H1 (cell line): ENCODE measurements at regions not wholly inside any gene's neighbourhood (a gene's known extent, or its start where the extent isn't known, plus 50 kb on each side); places are given as distances from the start of the nearest gene placed in this dataset.

Experiments
- CTCF ChIA-PET: fragments of 300-600 bp; sonication (Branson Sonifier 250); formaldehyde crosslinking; loops from one replicate; lab custom pipeline; 2021; ENCODE audit not compliant: partially characterized antibody; lab: Charles Lee
- POLR2A ChIA-PET: fragments of 300-600 bp; sonication (Branson Sonifier 250); formaldehyde crosslinking; loops from one replicate; lab custom pipeline; 2021; ENCODE audit warnings: inconsistent platforms; ENCODE audit not compliant: partially characterized antibody; lab: Charles Lee
- DNase-seq, 2 experiments: peaks; one replicate each; pipeline versions ENCODE4 v3.0.0 to v3.0.0-alpha.2; 2010 to 2022; ENCODE audit warnings: low spot score in 2 of 2, low read depth in 1 of 2, mixed read lengths in 1 of 2
- FAIRE-seq: peaks from 2 replicates; lab custom pipeline; 2011; peaks lifted over from hg19 to GRCh38; lab: Jason Lieb, UNC
- H2AFZ ChIP-seq: 2 replicates; pipeline ENCODE4 v1.8.1; 2012; ENCODE audit warnings: low read length, inconsistent platforms
- H2AK5ac ChIP-seq: 2 replicates; pipeline ENCODE4 v1.6.1; 2013; ENCODE audit warnings: low read depth, low read length
- H2BK120ac ChIP-seq: replicated peaks from 2 replicates; pipeline ENCODE3; 2013; ENCODE audit warnings: low read depth, low read length, inconsistent platforms
- H2BK12ac ChIP-seq: 2 replicates; pipeline ENCODE4 v1.6.1; 2013; ENCODE audit warnings: low read depth, low read length
- H2BK15ac ChIP-seq: 2 replicates; pipeline ENCODE4 v1.6.1; 2013; ENCODE audit warnings: low read length
- H2BK20ac ChIP-seq: 2 replicates; pipeline ENCODE4 v1.6.1; 2013; ENCODE audit warnings: low read length
- H2BK5ac ChIP-seq: 2 replicates; pipeline ENCODE4 v1.6.1; 2013; ENCODE audit warnings: low read depth, low read length
- H3K14ac ChIP-seq: 2 replicates; pipeline ENCODE4 v1.6.1; 2013; ENCODE audit warnings: inconsistent platforms; ENCODE audit not compliant: insufficient read length
- H3K18ac ChIP-seq: 2 replicates; pipeline ENCODE4 v1.6.1; 2013; ENCODE audit warnings: low read length; ENCODE audit errors: extremely low read depth
- H3K23ac ChIP-seq: 2 replicates; pipeline ENCODE4 v1.6.1; 2013; ENCODE audit warnings: inconsistent platforms; ENCODE audit not compliant: insufficient read length
- H3K23me2 ChIP-seq: 2 replicates; pipeline ENCODE4 v1.6.1; 2013; ENCODE audit warnings: low read depth, low read length
- H3K27ac ChIP-seq: 2 replicates; pipeline ENCODE4 v1.6.1; 2011; ENCODE audit warnings: low read depth, low read length, inconsistent platforms
- H3K27me3 ChIP-seq, 4 experiments: replicated peaks in 1 of 4; 1 replicate in 1 of 4; 2 replicates in 3 of 4; pipeline versions ENCODE4 v1.6.1 to v1.8.1; 2011 to 2013; ENCODE audit warnings: low read length in 3 of 4, mild to moderate bottlenecking in 3 of 4, inconsistent platforms in 2 of 4, mixed read lengths in 2 of 4, moderate library complexity in 1 of 4; ENCODE audit not compliant: control insufficient read depth in 3 of 4, insufficient read depth in 3 of 4; ENCODE audit errors: extremely low read depth in 1 of 4
- H3K36me3 ChIP-seq, 4 experiments: 2 replicates each; pipeline versions ENCODE4 v1.6.1 to v1.8.1; 2011 to 2013; ENCODE audit warnings: mild to moderate bottlenecking in 4 of 4, low read length in 3 of 4, moderate library complexity in 2 of 4, control low read depth in 1 of 4, inconsistent platforms in 1 of 4; ENCODE audit not compliant: insufficient read depth in 4 of 4, control insufficient read depth in 2 of 4
- H3K4ac ChIP-seq: replicated peaks from 2 replicates; pipeline ENCODE3; 2013; ENCODE audit warnings: low read length, low read depth, mixed read lengths, inconsistent platforms; ENCODE audit not compliant: insufficient read length
- H3K4me1 ChIP-seq, 4 experiments: replicated peaks in 1 of 4; 1 replicate in 1 of 4; 2 replicates in 3 of 4; pipeline versions ENCODE4 v1.6.1 to v1.8.1; 2011 to 2013; ENCODE audit warnings: low read length in 3 of 4, inconsistent platforms in 2 of 4, mixed read lengths in 1 of 4; ENCODE audit not compliant: insufficient read depth in 4 of 4, control insufficient read depth in 3 of 4
- H3K4me2 ChIP-seq, 2 experiments: 2 replicates each; pipeline versions ENCODE4 v1.6.1 to v1.8.1; 2011 to 2013; ENCODE audit warnings: low read depth in 2 of 2, low read length in 2 of 2, control low read depth in 1 of 2, inconsistent platforms in 1 of 2, mild to moderate bottlenecking in 1 of 2; ENCODE audit not compliant: insufficient read depth in 1 of 2
- H3K4me3 ChIP-seq, 4 experiments: fragments of 200-600, 300-600 bp in 1 of 4; sonication (generic), shearing (Covaris generic), sonication (Bioruptor Twin) in 1 of 4; 2 replicates each; pipeline versions ENCODE4 v1.5.1 to v1.8.1; 2011 to 2016; ENCODE audit warnings: low read length in 4 of 4, low read depth in 3 of 4, control low read depth in 2 of 4, inconsistent platforms in 2 of 4, mild to moderate bottlenecking in 2 of 4, mixed read lengths in 1 of 4, moderate library complexity in 1 of 4; ENCODE audit not compliant: insufficient read depth in 2 of 4; ENCODE audit errors: extremely low read depth in 1 of 4
- H3K56ac ChIP-seq: replicated peaks from 2 replicates; pipeline ENCODE3; 2013; ENCODE audit warnings: low read depth, mild to moderate bottlenecking, mixed read lengths, low read length, inconsistent platforms; ENCODE audit not compliant: insufficient read length
- H3K79me1 ChIP-seq: 2 replicates; pipeline ENCODE4 v1.6.1; 2013; ENCODE audit warnings: low read depth, low read length, control low read depth
- H3K79me2 ChIP-seq, 2 experiments: 2 replicates each; pipeline versions ENCODE4 v1.6.1 to v1.8.1; 2012 to 2013; ENCODE audit warnings: low read length in 2 of 2, mild to moderate bottlenecking in 2 of 2, inconsistent platforms in 1 of 2; ENCODE audit not compliant: insufficient read depth in 2 of 2, control insufficient read depth in 1 of 2
- H3K9ac ChIP-seq, 4 experiments: replicated peaks in 1 of 4; 1 replicate in 1 of 4; 2 replicates in 3 of 4; pipeline versions ENCODE4 v1.6.1 to v1.8.1; 2011 to 2013; ENCODE audit warnings: low read depth in 3 of 4, low read length in 3 of 4, control low read depth in 2 of 4, mild to moderate bottlenecking in 2 of 4, moderate library complexity in 2 of 4, inconsistent platforms in 1 of 4; ENCODE audit errors: extremely low read depth in 1 of 4
- H3K9me3 ChIP-seq, 2 experiments: 2 replicates each; pipeline versions ENCODE4 v1.6.1 to v1.8.1; 2012 to 2013; ENCODE audit warnings: mild to moderate bottlenecking in 2 of 2, moderate library complexity in 2 of 2, control low read depth in 1 of 2, inconsistent platforms in 1 of 2, low read depth in 1 of 2, low read length in 1 of 2, mixed read lengths in 1 of 2; ENCODE audit not compliant: insufficient read depth in 2 of 2
- H4K20me1 ChIP-seq, 2 experiments: replicated peaks in 1 of 2; 2 replicates each; pipeline versions ENCODE3 to v1.8.1; 2011 to 2013; ENCODE audit warnings: inconsistent platforms in 2 of 2, low read length in 2 of 2, mild to moderate bottlenecking in 1 of 2; ENCODE audit not compliant: insufficient read depth in 2 of 2, control insufficient read depth in 1 of 2
- H4K5ac ChIP-seq: 2 replicates; pipeline ENCODE4 v1.6.1; 2013; ENCODE audit warnings: low read length, low read depth, mixed read lengths, inconsistent platforms; ENCODE audit not compliant: insufficient read length
- H4K8ac ChIP-seq: 2 replicates; pipeline ENCODE4 v1.8.0; 2013; ENCODE audit warnings: mild to moderate bottlenecking, moderate library complexity, low read length, inconsistent platforms; ENCODE audit not compliant: insufficient read depth; ENCODE audit errors: extremely low read depth
- H4K91ac ChIP-seq: replicated peaks from 2 replicates; pipeline ENCODE3; 2013; ENCODE audit warnings: low read length, mixed read lengths, inconsistent platforms; ENCODE audit not compliant: insufficient read length
- ASH2L ChIP-seq: fragments of 200-600, 300-600 bp; sonication (generic); IDR thresholded peaks from one replicate; pipeline ENCODE4 v1.7.1; 2017; ENCODE audit warnings: low read length
- BCL11A ChIP-seq, 2 experiments: IDR thresholded peaks; one replicate each; pipeline ENCODE4 v1.6.1; 2011; ENCODE audit warnings: low read depth in 2 of 2, low read length in 2 of 2, mild to moderate bottlenecking in 2 of 2
- CHD1 ChIP-seq: IDR thresholded peaks from 2 replicates; pipeline ENCODE4 v1.6.1; 2012; ENCODE audit warnings: low read depth, low read length, improper control_type of control experiment
- EGR1 ChIP-seq: IDR thresholded peaks from 2 replicates; pipeline ENCODE4 v1.6.1; 2011; ENCODE audit warnings: low read depth, low read length, borderline replicate concordance
- JUN ChIP-seq: IDR thresholded peaks from 2 replicates; pipeline ENCODE4 v1.6.1; 2011; ENCODE audit warnings: low read depth, mild to moderate bottlenecking, improper control_type of control experiment, low read length
- MAFK ChIP-seq: IDR thresholded peaks from 2 replicates; pipeline ENCODE4 v1.6.1; 2012; ENCODE audit warnings: low read depth, mild to moderate bottlenecking, improper control_type of control experiment, low read length
- MAX ChIP-seq: IDR thresholded peaks from 2 replicates; pipeline ENCODE4 v1.6.1; 2012; ENCODE audit warnings: inconsistent platforms
- NANOG ChIP-seq: IDR thresholded peaks from 2 replicates; pipeline ENCODE4 v1.6.1; 2011; ENCODE audit warnings: low read length, low read depth, mild to moderate bottlenecking, inconsistent platforms; ENCODE audit not compliant: insufficient read depth, poor library complexity, severe bottlenecking
- RAD21 ChIP-seq, 2 experiments: IDR thresholded peaks in 1 of 2; conservative IDR thresholded peaks in 1 of 2; 2 replicates each; pipeline ENCODE4 v1.6.1; 2011; ENCODE audit warnings: low read depth in 2 of 2, low read length in 2 of 2, improper control_type of control experiment in 1 of 2, inconsistent platforms in 1 of 2, mild to moderate bottlenecking in 1 of 2, moderate library complexity in 1 of 2
- RFX5 ChIP-seq: IDR thresholded peaks from 2 replicates; pipeline ENCODE4 v1.6.1; 2011; ENCODE audit warnings: low read depth, low read length, improper control_type of control experiment, borderline replicate concordance
- SIRT6 ChIP-seq: IDR thresholded peaks from one replicate; pipeline ENCODE4 v1.7.1; 2012; ENCODE audit warnings: low read length, inconsistent platforms
- SIX5 ChIP-seq: IDR thresholded peaks from 2 replicates; pipeline ENCODE4 v1.6.1; 2011; ENCODE audit warnings: mild to moderate bottlenecking, low read depth, low read length
- TBP ChIP-seq: IDR thresholded peaks from 2 replicates; pipeline ENCODE4 v1.6.1; 2011; ENCODE audit warnings: low read depth, low read length, improper control_type of control experiment
- USF2 ChIP-seq: IDR thresholded peaks from 2 replicates; pipeline ENCODE4 v1.6.1; 2011; ENCODE audit warnings: low read length, improper control_type of control experiment
- WGBS, 2 experiments: shearing (Covaris generic) in 1 of 2; methylation state at CpG; one replicate each; pipeline versions ENCODE4 v1.1.6 to v1.1.7; 2013 to 2015; ENCODE audit warnings: low lambda C conversion rate in 2 of 2, mixed read lengths in 2 of 2, inconsistent platforms in 1 of 2, low coverage in 1 of 2, missing lambda C conversion rate in 1 of 2; ENCODE audit not compliant: insufficient replicate concordance in 2 of 2, insufficient coverage in 1 of 2, insufficient read length in 1 of 2; ENCODE audit errors: extremely low coverage in 1 of 2, missing lambda C conversion rate in 1 of 2; 5-methylcytosine and 5-hydroxymethylcytosine counted together

DNA sequence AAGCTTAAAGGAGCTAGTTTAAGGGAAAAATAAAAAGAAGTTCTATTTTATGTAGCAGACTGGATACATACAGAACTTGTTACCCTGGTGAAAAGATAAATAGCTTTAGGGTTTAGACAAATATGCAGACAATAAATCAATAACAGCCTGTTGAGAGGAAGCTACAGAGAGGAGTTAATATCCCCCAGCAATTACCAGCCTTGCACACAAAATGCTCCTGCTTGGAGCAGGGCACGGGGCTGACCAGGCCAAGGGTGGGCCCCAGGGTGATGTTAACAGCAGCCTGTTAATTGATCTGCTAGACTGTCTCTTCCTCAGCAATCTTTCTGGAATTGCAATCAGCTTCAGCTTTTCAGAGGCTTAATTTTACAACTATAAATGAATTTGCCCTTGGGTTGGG lies 125.1 kb upstream of the SOX4 start:
- no peaks in the 10 kb centered on the region for H3K9me3 ChIP-seq
- no peak overlapping the region for H2BK15ac ChIP-seq
- no peak overlapping the region for H3K4ac ChIP-seq
- H3K36me3 ChIP-seq = no peaks in the 10 kb centered on the region
- H2BK120ac ChIP-seq = no peak overlapping the region
- WGBS, 2 experiments = 85% methylated on average over 1 of the region's 1 CpG; no CpG with 5 or more reads in 1 of the 2 experiments
- DNase-seq (no peak), FAIRE-seq (no peak)
- no peak overlapping the region for H3K23ac ChIP-seq
- no peak overlapping the region for H2BK12ac ChIP-seq
- no peak overlapping the region for H4K8ac ChIP-seq
- H2AFZ ChIP-seq = no peak overlapping the region
- no peaks in the 10 kb centered on the region for H3K27me3 ChIP-seq
- H3K4me3 ChIP-seq = no peak overlapping the region
- no peak overlapping the region for H3K14ac ChIP-seq
- no peaks in the 10 kb centered on the region for H3K79me1 ChIP-seq
- no peaks in the 10 kb centered on the region for H4K20me1 ChIP-seq
- POLR2A ChIA-PET = no interaction called here
- no peak overlapping the region for H3K18ac ChIP-seq
- no peak overlapping the region for H3K9ac ChIP-seq
- H2BK20ac ChIP-seq = no peak overlapping the region
- H4K5ac ChIP-seq = no peak overlapping the region
- no peaks in the 10 kb centered on the region for H3K79me2 ChIP-seq
- no peak overlapping the region for H2BK5ac ChIP-seq
- H3K56ac ChIP-seq = no peak overlapping the region
- H3K4me2 ChIP-seq = no peak overlapping the region
- no peaks in the 10 kb centered on the region; a peak in 1 of 7 replicates for H3K4me1 ChIP-seq
- H3K27ac ChIP-seq = no peak overlapping the region
- CTCF ChIA-PET = interaction anchor here (0.8 kb wide), 2 partner anchors 79 to 120 kb away, joined by 3 to 4 read pairs; no protein-coding TSS in a partner anchor
- no peaks in the 10 kb centered on the region for H3K23me2 ChIP-seq
- H2AK5ac ChIP-seq = no peak overlapping the region
- no peak overlapping the region for H4K91ac ChIP-seq
- TF ChIP-seq BCL11A (IDR thresholded peaks at IDR 0.05; ENCODE audit: low read depth in 2 of 2, low read length in 2 of 2) (no peak), JUN (no peak), SIRT6 (no peak), MAX (no peak), SIX5 (no peak), RFX5 (no peak), USF2 (no peak), EGR1 (no peak), RAD21 (IDR thresholded peaks at IDR 0.05 in 1 of 2, conservative IDR thresholded peaks at IDR 0.05 in 1 of 2; ENCODE audit: low read depth in 2 of 2, low read length in 2 of 2) (no peak), TBP (no peak), MAFK (no peak), CHD1 (no peak), NANOG (no peak), ASH2L (no peak)
